ENCODE measurements at regions not wholly inside any gene's neighbourhood (a gene's known extent, or its start where the extent isn't known, plus 50 kb on each side); places are given as distances from the start of the nearest gene placed in this dataset.

DNA sequence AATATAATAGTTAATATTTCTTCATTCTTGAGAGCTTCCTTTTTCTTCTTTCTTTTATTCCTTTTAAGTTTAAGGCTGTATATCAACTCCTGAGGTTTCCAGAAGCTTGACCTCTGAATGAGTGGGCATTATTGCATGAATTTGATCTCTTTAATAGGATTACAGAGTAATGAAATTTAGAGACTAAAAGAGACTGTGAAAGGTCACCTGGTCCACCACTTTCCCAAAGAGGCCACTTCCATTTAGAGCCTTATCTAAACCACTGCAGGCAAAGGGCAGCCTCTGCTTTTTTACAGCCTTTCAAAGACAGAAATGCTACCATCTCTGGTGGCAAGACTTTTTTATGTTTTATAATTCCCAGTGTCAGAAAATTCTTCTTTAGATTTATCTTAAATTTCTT lies 215.3 kb upstream of the HS3ST5 start:
- no peak for TF ChIP-seq POLR2A (IDR thresholded peaks at IDR 0.05)
- no peak for TF ChIP-seq POLR2AphosphoS5 (IDR thresholded peaks at IDR 0.05)
- TF ChIP-seq, protein P1, sequence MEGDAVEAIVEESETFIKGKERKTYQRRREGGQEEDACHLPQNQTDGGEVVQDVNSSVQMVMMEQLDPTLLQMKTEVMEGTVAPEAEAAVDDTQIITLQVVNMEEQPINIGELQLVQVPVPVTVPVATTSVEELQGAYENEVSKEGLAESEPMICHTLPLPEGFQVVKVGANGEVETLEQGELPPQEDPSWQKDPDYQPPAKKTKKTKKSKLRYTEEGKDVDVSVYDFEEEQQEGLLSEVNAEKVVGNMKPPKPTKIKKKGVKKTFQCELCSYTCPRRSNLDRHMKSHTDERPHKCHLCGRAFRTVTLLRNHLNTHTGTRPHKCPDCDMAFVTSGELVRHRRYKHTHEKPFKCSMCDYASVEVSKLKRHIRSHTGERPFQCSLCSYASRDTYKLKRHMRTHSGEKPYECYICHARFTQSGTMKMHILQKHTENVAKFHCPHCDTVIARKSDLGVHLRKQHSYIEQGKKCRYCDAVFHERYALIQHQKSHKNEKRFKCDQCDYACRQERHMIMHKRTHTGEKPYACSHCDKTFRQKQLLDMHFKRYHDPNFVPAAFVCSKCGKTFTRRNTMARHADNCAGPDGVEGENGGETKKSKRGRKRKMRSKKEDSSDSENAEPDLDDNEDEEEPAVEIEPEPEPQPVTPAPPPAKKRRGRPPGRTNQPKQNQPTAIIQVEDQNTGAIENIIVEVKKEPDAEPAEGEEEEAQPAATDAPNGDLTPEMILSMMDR (IDR thresholded peaks at IDR 0.05): no peak
- TF ChIP-seq EP300 (IDR thresholded peaks at IDR 0.05): no peak
- intact Hi-C loops (cut with DNase I): no loop called here
- Histone ChIP-seq H3K9me3 (no peaks in the 10 kb centered on the region), H3K27me3 (no peaks in the 10 kb centered on the region), H3K36me3 (no peaks in the 10 kb centered on the region), H3K27ac (no peak overlapping the region), H3K4me3 (no peak overlapping the region), H3K4me1 (no peaks in the 10 kb centered on the region)
- DNase-seq: no peak

DNA sequence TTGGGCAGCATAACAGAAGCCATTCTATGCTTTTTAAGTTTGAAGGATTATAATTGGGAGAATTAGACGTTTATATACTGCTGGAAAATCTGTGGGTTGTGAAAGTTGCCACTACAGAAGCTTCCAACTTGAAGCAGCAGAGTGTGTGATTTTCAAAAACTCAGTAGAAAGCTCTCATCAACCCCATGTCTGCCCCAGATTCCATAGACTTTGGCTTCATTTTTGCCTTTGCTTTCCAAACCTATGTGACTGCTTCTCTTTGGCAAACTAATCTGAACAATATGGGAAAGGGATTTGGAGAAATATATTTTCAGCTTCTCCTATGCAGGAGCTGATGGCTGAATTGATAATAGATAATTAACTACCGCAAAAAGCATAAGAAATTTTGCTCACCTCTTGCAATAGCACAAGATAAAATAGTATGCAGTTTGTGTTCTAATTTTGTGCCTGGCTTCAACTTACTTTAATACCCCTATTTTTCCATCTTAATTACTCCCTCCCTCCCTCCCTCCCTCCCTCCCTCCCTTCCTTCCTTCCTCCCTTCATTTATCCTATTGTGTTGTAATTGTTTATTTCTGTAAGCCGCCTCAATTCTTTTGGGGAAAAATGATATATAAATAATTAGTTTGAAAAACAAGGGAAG lies 214.1 kb upstream of the HS3ST5 start:
- Histone ChIP-seq H3K9me3 (no peaks in the 10 kb centered on the region), H3K36me3 (no peaks in the 10 kb centered on the region), H3K4me3 (no peak overlapping the region), H3K27me3 (no peaks in the 10 kb centered on the region), H3K27ac (no peak overlapping the region), H3K4me1 (no peaks in the 10 kb centered on the region)
- no peak for DNase-seq
- intact Hi-C loops (cut with DNase I): no loop called here
- TF ChIP-seq EP300 (IDR thresholded peaks at IDR 0.05) (no peak), POLR2A (IDR thresholded peaks at IDR 0.05) (no peak), POLR2AphosphoS5 (IDR thresholded peaks at IDR 0.05) (no peak)
- TF ChIP-seq, protein P1 (IDR thresholded peaks at IDR 0.05): no peak
- 65 to 71% methylated on average over 3 of the region's 3 CpGs for WGBS, 2 donors

DNA sequence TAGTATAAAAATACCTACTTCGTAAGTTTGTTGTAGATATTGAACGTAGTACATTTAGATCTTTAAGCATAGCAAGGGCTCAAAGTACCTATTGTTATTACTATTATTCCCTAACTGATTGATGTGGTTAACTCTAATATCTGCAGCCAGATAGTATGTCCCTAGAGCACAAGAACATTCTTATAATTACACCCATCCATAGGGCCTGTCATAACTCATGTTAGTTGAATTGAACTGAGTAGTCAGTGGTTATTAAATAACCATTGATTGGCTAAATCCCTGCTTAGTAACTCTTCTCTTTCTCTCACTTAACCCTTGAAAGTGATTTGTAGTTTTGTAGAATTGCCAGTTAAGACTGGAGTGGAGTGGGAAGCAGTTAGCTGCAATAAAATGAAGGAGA lies 207.5 kb upstream of the HS3ST5 start:
- DNase-seq: no peak
- H3K36me3 ChIP-seq: no peaks in the 10 kb centered on the region
- H3K9me3 ChIP-seq: no peaks in the 10 kb centered on the region
- intact Hi-C loops (cut with DNase I): no loop called here
- no peak for TF ChIP-seq POLR2A (IDR thresholded peaks at IDR 0.05)
- TF ChIP-seq EP300 (IDR thresholded peaks at IDR 0.05): no peak
- no peak for TF ChIP-seq POLR2AphosphoS5 (IDR thresholded peaks at IDR 0.05)
- TF ChIP-seq, protein P1 (IDR thresholded peaks at IDR 0.05): no peak
- H3K27ac ChIP-seq: no peak overlapping the region
- H3K4me1 ChIP-seq: no peaks in the 10 kb centered on the region
- H3K4me3 ChIP-seq: no peak overlapping the region
- no peaks in the 10 kb centered on the region for H3K27me3 ChIP-seq
- 91 to 93% methylated on average over 2 of the region's 2 CpGs for WGBS, 2 donors

DNA sequence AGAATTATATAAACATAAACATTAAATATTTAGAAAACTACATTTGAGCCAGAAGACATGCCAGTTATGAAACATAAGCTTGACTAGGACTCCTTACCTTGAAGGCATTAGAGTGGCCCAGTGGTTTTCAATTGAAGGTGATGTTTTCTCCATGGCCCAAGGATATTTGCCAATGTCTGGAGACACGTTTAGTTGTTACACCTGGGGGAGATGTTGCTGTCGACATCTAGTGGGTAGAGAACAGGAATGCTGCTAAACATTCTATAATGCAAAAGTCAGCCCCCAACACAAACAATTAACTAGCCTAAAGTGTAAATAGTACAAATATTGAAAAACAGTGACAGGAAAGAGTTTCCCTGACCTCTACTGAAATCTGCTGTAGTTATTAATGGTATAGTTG lies 200.9 kb upstream of the HS3ST5 start:
- Histone ChIP-seq H3K4me1 (no peaks in the 10 kb centered on the region), H3K36me3 (no peaks in the 10 kb centered on the region), H3K9me3 (no peaks in the 10 kb centered on the region), H3K27me3 (no peaks in the 10 kb centered on the region), H3K4me3 (no peak overlapping the region), H3K27ac (no peak overlapping the region)
- 52 to 58% methylated on average over 2 of the region's 2 CpGs for WGBS, 2 donors
- DNase-seq: no peak
- no peak for TF ChIP-seq POLR2AphosphoS5 (IDR thresholded peaks at IDR 0.05)
- TF ChIP-seq EP300 (IDR thresholded peaks at IDR 0.05): no peak
- TF ChIP-seq, protein P1 (IDR thresholded peaks at IDR 0.05): no peak
- TF ChIP-seq POLR2A (IDR thresholded peaks at IDR 0.05): no peak
- intact Hi-C loops (cut with DNase I): no loop called here

DNA sequence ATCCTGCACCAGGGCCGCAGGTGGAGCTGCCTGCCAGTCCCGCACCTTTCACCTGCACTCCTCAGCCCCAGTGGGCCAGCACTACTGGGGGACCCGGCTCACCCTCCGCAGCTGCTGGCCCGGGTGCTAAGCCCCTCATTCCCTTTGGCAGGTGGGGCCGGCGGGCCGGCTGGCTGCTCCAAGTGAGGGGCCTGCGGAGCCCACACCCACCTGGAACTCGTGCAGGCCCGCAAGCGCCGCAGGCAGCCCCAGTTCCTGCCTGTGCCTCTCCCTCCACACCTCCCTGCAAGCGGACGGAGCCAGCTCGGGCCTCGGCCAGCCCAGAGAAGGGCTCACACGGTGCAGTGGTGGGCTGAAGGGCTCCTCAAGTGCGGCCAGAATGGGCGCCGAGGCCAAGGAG lies 199.0 kb upstream of the HS3ST5 start:
- Histone ChIP-seq H3K36me3 (no peaks in the 10 kb centered on the region), H3K9me3 (no peaks in the 10 kb centered on the region), H3K27me3 (no peaks in the 10 kb centered on the region), H3K4me1 (no peaks in the 10 kb centered on the region), H3K27ac (no peak overlapping the region), H3K4me3 (no peak overlapping the region)
- WGBS, 2 donors: 90 to 95% methylated on average over 21 of the region's 21 CpGs
- intact Hi-C loops (cut with DNase I): no loop called here
- no peak for DNase-seq
- TF ChIP-seq POLR2A (IDR thresholded peaks at IDR 0.05) (no peak), EP300 (IDR thresholded peaks at IDR 0.05) (no peak), POLR2AphosphoS5 (IDR thresholded peaks at IDR 0.05) (no peak)
- TF ChIP-seq, protein P1 (IDR thresholded peaks at IDR 0.05): no peak
